Epithelial cell of proximal tubule (primary cell): ENCODE measurements at regions not wholly inside any gene's neighbourhood (a gene's known extent, or its start where the extent isn't known, plus 50 kb on each side); places are given as distances from the start of the nearest gene placed in this dataset.

Experiments used
- DNase-seq: peaks from one replicate; pipeline ENCODE4 v3.0.0-alpha.2; 2011; ENCODE audit warnings: low read depth
- H3K4me3 ChIP-seq: 2 replicates; pipeline ENCODE4 v1.5.1; 2011; ENCODE audit warnings: low read depth, mild to moderate bottlenecking, low read length
- TF ChIP-seq, protein P1 (sequence below): conservative IDR thresholded peaks from 2 replicates; pipeline ENCODE4 v1.5.1; 2012; ENCODE audit warnings: low read depth, mild to moderate bottlenecking, low read length

DNA sequence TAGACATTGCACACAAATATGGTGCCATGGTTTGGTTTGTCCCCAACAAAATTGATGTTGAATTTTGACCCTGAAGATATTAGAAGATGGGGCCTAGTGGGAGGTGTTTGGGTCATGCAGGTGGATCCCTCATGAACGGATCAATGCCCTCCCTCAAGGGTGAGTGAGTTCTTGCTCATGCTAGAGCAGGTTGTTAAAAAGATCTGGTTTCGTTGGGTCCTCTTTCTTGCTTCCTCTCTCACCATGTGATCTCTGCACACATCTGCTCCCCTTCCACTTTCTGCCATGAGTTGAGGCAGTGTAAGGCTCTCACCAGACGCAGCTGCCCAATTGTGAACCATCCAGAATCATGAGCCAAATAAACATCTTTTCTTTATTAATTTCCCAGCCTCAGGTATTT lies 87.8 kb upstream of the MDFIC2 start:
- no peak overlapping the region for H3K4me3 ChIP-seq
- DNase-seq = no peak
- TF ChIP-seq, protein P1, sequence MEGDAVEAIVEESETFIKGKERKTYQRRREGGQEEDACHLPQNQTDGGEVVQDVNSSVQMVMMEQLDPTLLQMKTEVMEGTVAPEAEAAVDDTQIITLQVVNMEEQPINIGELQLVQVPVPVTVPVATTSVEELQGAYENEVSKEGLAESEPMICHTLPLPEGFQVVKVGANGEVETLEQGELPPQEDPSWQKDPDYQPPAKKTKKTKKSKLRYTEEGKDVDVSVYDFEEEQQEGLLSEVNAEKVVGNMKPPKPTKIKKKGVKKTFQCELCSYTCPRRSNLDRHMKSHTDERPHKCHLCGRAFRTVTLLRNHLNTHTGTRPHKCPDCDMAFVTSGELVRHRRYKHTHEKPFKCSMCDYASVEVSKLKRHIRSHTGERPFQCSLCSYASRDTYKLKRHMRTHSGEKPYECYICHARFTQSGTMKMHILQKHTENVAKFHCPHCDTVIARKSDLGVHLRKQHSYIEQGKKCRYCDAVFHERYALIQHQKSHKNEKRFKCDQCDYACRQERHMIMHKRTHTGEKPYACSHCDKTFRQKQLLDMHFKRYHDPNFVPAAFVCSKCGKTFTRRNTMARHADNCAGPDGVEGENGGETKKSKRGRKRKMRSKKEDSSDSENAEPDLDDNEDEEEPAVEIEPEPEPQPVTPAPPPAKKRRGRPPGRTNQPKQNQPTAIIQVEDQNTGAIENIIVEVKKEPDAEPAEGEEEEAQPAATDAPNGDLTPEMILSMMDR = no peak

DNA sequence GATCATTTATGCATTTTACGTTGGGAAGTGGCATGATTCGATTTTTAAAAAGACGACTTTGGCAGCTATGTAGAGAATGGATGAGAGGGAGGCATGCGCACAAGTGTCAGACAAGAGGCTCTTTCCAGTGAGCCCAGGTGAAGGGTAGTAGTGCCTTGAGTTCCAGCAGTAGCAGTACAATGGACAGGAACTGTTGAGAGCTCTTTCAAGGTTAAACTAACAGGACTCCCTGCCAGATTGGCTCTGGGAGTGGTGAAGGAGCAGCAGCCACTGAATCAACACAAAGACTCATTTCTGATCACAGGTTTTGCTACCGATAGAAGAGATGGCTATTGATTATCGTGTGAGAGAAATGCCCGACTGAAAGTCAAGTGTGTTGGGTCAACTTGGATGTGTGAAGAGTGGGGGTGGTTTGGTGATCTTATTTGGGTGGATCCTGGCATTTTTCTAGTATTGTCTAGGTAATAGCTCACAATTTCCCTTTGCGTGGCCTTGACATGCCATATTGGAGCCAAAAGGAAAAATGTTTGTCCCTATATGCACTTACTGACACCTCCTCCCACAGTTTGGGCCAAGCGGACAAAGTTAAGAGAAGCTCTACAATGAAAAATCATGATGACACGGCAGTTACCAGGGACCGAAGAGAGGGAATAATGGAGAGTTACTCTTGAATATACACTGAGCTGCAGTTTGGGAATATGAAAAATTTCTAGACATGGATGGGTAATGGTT lies 81.6 kb upstream of the MDFIC2 start:
- DNase-seq = no peak
- TF ChIP-seq, protein P1 = no peak
- H3K4me3 ChIP-seq = no peak overlapping the region

DNA sequence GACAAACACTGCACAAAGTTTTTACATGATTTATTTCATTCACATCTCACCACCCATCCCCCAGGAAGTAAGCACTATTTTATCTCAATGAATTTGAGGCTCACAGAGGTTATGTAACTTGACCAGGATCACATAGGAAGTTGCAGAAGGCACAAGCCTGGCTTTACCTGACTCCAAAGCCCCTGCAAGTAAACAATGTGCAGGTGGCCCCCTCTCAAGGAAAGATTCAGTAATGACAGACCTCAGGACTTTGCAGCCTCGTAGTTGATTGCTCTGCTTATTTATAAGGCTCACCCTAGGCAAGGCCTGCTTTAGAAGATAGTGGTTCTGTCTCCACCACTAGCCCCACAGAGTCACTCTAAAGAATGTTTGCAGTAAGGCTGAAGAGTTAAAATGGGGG lies 79.8 kb upstream of the MDFIC2 start:
- DNase-seq = no peak
- H3K4me3 ChIP-seq = no peak overlapping the region
- TF ChIP-seq, protein P1 = no peak

DNA sequence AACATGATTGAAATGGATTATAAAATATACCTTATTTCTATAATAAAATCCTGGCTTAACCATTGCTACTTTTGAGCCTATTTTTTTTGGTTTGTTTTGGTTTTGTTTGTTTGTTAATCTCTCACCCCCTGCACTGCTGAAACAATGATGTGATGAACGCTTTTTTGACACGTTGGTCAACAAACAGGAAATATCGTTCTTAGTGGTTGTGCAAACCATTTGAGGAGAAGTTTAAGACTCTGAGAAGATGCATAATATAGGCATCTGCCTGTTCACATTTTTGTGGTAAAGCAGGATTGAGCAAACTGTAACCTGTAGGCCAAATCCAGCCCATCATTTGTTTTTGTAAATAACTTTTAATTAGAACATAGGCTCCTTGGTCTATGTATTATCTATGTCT lies 75.5 kb upstream of the MDFIC2 start:
- no peak for DNase-seq
- TF ChIP-seq, protein P1 = no peak
- no peak overlapping the region for H3K4me3 ChIP-seq

DNA sequence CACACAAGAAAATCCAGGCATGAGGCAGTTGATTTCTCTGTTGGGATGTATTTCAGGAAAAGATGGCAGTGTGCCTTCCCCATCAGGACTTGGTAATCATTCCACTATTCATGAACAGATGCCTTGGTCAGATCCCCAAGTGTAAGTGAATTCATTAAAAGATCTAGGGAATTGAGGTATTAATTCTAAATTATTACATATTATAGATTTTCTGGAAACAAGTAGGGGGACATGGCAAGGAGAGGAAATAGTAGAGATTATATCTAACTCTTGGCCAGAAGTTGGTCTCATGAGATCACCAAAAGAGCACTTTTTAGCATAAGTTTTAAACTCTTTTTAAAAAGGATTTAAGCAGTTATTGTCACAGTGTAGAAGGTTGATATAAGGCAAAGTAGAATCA lies 74.4 kb upstream of the MDFIC2 start:
- TF ChIP-seq, protein P1 = no peak
- no peak for DNase-seq
- no peak overlapping the region for H3K4me3 ChIP-seq

DNA sequence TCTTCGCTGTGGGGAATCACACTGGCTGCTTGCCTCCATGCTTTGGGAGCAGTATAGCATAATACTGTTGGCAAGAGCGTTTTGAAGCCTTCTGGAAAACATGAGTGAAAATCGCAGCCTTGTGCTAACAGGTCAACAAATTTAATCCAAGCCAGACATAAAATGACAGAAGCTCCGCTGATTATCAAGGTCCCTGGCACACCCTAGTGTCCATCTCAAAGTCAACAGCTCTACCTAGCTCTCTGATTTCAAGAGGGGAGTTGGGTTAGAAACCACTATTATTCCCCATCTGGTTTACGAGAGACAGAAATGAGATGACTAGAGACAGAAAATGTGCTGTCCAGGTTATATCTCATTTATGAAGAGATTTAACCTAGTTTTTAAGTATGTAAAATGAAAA lies 73.6 kb upstream of the MDFIC2 start:
- H3K4me3 ChIP-seq = no peak overlapping the region
- DNase-seq = no peak
- TF ChIP-seq, protein P1 = no peak

DNA sequence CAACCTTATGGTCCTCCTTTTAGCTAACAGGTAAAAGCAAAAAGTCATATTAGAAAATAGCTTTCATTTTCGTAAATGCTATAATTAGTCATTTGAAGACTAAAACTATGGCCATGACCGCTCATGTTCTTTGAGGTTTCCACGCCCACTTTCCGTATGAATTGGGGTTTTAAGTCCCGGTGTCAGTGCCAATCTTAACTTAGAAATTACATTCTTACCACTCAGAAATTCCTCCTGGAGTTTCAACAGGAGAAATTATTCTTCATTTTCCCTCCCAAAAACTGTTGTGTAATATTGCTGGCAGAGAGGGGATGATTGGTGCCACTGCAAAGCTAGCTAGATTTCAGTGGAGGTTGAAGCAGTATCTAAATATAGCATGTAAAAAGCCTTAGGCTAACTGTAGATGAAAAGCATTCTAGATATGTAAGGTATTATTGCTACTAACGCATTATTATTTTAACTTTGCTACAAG lies 71.0 kb upstream of the MDFIC2 start:
- TF ChIP-seq, protein P1 = no peak
- no peak overlapping the region for H3K4me3 ChIP-seq
- no peak for DNase-seq
